K562 (cell line): ENCODE measurements at regions not wholly inside any gene's neighbourhood (a gene's known extent, or its start where the extent isn't known, plus 50 kb on each side); places are given as distances from the start of the nearest gene placed in this dataset.
A peak's percentile ranks its signal among the peaks of the same experiment; 100 is the strongest.

ENCODE experiments used
- CBFA2T2 ChIP-seq: fragments of 450-650 bp; conservative IDR thresholded peaks from 2 replicates; pipeline ENCODE4 v1.6.1; 2017; ENCODE audit warnings: mild to moderate bottlenecking
- CCNT2 ChIP-seq: IDR thresholded peaks from 2 replicates; pipeline ENCODE4 v1.6.1; 2011; ENCODE audit warnings: borderline replicate concordance, low read depth, mild to moderate bottlenecking, moderate library complexity, mixed read lengths, low read length; ENCODE audit not compliant: insufficient read length; ENCODE audit errors: extremely low read depth
- CTCFL ChIP-seq: IDR thresholded peaks from 2 replicates; pipeline ENCODE4 v1.6.1; 2011; ENCODE audit warnings: borderline replicate concordance, low read depth, mild to moderate bottlenecking, moderate library complexity, low read length; ENCODE audit not compliant: insufficient read depth, poor library complexity, severe bottlenecking
- DLX4 ChIP-seq: fragments of 250-450 bp; sonication (Bioruptor Pico); IDR thresholded peaks from 2 replicates; pipeline ENCODE4 v1.6.1; 2021; ENCODE audit warnings: mild to moderate bottlenecking
- HMG20A ChIP-seq: fragments of 450-650 bp; formaldehyde crosslinking; conservative IDR thresholded peaks from 2 replicates; pipeline ENCODE4 v1.4.0; 2020; ENCODE audit warnings: mild to moderate bottlenecking, mixed read lengths
- MTA1 ChIP-seq: fragments of 450-650 bp; IDR thresholded peaks from 2 replicates; pipeline ENCODE4 v1.6.1; 2017; ENCODE audit warnings: borderline replicate concordance
- NEUROD1 ChIP-seq: fragments of 150-350 bp; IDR thresholded peaks from 2 replicates; pipeline ENCODE4 v1.6.1; 2014; ENCODE audit warnings: borderline replicate concordance, low read length, low read depth; ENCODE audit not compliant: partially characterized antibody
- PML ChIP-seq: IDR thresholded peaks from 2 replicates; pipeline ENCODE4 v1.6.1; 2012; ENCODE audit warnings: low read length, inconsistent platforms
- RBM15 ChIP-seq: fragments of 200-400 bp; formaldehyde crosslinking; IDR thresholded peaks from 2 replicates; pipeline ENCODE4 v1.6.1; 2018; ENCODE audit warnings: mild to moderate bottlenecking, low read length, moderate library complexity; ENCODE audit not compliant: insufficient read depth
- RBM22 ChIP-seq: fragments of 200-400 bp; formaldehyde crosslinking; IDR thresholded peaks from 2 replicates; pipeline ENCODE4 v1.6.1; 2018; ENCODE audit warnings: low read length, low read depth; ENCODE audit not compliant: poor library complexity, severe bottlenecking
- RBM25 ChIP-seq: fragments of 200-400 bp; formaldehyde crosslinking; IDR thresholded peaks from 2 replicates; pipeline ENCODE4 v1.6.1; 2018; ENCODE audit warnings: low read length, low read depth, moderate library complexity; ENCODE audit not compliant: severe bottlenecking
- SAFB2 ChIP-seq: fragments of 200-400 bp; formaldehyde crosslinking; IDR thresholded peaks from 2 replicates; pipeline ENCODE4 v1.6.1; 2018; ENCODE audit warnings: borderline replicate concordance, low read length, low read depth, moderate library complexity; ENCODE audit not compliant: severe bottlenecking
- SMAD4 ChIP-seq: fragments of 250-450 bp; sonication (Bioruptor Pico); conservative IDR thresholded peaks from 2 replicates; pipeline ENCODE4 v1.8.0; 2021; ENCODE audit warnings: inconsistent platforms, mild to moderate bottlenecking, moderate library complexity
- ZNF174 ChIP-seq: fragments of 250-450 bp; sonication (Bioruptor Pico); IDR thresholded peaks from 2 replicates; pipeline ENCODE4 v1.4.0; 2020; ENCODE audit warnings: mild to moderate bottlenecking
- ZNF589 ChIP-seq: fragments of 200-800 bp; sonication (Bioruptor generic); IDR thresholded peaks from 2 replicates; pipeline ENCODE4 v1.6.1; 2016; ENCODE audit warnings: low read depth, missing genetic modification characterization, missing compliant biosample characterization
- ZNF644 ChIP-seq: fragments of 200-800 bp; sonication (Bioruptor generic); IDR thresholded peaks from 2 replicates; pipeline ENCODE4 v1.6.1; 2016; ENCODE audit warnings: low read depth, missing genetic modification characterization, missing compliant biosample characterization
- ZNF764 ChIP-seq: fragments of 250-450 bp; sonication (Bioruptor Pico); IDR thresholded peaks from 2 replicates; pipeline ENCODE4 v1.4.0; 2020; ENCODE audit warnings: low read depth, mild to moderate bottlenecking, moderate library complexity
- TF ChIP-seq, protein P1 (sequence below), 2 experiments: fragments of 450-650 bp; IDR thresholded peaks; 2 replicates each; pipeline ENCODE4 v1.6.1; 2018; ENCODE audit warnings: mild to moderate bottlenecking in 2 of 2, low read depth in 1 of 2; ENCODE audit not compliant: partially characterized antibody in 2 of 2
- TF ChIP-seq, protein P2 (sequence below): fragments of 450-650 bp; IDR thresholded peaks from 2 replicates; pipeline ENCODE4 v1.6.1; 2017; ENCODE audit warnings: mild to moderate bottlenecking, moderate library complexity

DNA sequence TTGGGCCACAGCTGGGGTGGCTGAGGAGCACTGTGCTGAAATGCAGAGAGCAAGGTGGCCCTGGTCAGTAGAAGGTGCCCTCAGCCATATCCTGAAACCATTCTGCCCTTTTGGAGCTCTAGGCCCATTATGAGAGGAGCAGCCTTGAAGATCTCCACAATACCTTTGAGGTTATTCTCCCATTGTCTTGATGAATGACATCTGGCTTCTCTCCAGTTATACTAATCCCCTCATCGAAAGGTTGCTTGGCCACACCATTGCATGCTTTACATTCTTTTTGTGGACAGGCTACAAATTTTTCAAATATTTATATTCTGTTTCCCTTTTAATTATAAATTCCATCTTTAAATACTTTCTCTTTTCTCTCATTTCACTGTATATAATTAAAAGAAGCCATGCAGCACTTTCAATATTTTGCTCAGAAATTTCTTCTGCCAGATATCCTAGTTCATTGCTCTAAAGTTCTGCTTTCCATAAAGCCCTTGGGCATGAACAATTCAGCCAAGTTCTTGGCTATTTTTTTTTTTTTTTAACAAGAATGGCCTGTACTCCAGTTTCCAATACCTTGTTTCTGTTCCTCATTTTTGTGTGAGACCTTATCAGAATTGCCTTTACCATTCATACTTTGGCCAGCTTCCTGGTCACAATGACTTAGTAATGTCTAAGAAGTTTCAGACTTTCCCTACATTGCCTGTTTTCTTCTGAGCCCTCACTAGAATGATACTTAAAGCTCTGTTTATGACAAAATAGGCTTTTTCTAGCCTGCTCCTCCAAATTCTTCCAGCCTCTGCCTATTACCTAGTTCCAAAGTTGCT is 138.9 kb upstream of the SGO1 start (continued):
- TF ChIP-seq, protein P1, sequence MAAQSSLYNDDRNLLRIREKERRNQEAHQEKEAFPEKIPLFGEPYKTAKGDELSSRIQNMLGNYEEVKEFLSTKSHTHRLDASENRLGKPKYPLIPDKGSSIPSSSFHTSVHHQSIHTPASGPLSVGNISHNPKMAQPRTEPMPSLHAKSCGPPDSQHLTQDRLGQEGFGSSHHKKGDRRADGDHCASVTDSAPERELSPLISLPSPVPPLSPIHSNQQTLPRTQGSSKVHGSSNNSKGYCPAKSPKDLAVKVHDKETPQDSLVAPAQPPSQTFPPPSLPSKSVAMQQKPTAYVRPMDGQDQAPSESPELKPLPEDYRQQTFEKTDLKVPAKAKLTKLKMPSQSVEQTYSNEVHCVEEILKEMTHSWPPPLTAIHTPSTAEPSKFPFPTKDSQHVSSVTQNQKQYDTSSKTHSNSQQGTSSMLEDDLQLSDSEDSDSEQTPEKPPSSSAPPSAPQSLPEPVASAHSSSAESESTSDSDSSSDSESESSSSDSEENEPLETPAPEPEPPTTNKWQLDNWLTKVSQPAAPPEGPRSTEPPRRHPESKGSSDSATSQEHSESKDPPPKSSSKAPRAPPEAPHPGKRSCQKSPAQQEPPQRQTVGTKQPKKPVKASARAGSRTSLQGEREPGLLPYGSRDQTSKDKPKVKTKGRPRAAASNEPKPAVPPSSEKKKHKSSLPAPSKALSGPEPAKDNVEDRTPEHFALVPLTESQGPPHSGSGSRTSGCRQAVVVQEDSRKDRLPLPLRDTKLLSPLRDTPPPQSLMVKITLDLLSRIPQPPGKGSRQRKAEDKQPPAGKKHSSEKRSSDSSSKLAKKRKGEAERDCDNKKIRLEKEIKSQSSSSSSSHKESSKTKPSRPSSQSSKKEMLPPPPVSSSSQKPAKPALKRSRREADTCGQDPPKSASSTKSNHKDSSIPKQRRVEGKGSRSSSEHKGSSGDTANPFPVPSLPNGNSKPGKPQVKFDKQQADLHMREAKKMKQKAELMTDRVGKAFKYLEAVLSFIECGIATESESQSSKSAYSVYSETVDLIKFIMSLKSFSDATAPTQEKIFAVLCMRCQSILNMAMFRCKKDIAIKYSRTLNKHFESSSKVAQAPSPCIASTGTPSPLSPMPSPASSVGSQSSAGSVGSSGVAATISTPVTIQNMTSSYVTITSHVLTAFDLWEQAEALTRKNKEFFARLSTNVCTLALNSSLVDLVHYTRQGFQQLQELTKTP (IDR thresholded peaks at IDR 0.05; ENCODE audit: low read depth in 1 of 2, partially characterized antibody in 2 of 2): peak in 1 of 2 experiments; percentile 53
- TF ChIP-seq CBFA2T2 (no peak), RBM22 (no peak), RBM15 (no peak), HMG20A (CRISPR knock-in tag) (no peak), ZNF589 (CRISPR knock-in tag) (0 out of 2 replicates have a peak, but pooled peaks have one; percentile 24), RBM25 (no peak), NEUROD1 (no peak), ZNF644 (no peak), PML (no peak), ZNF174 (CRISPR knock-in tag) (no peak), CTCFL (no peak), ZNF764 (CRISPR knock-in tag) (no peak), MTA1 (no peak), CCNT2 (no peak), DLX4 (CRISPR knock-in tag) (no peak), SMAD4 (CRISPR knock-in tag) (0 out of 2 replicates have a peak, but pooled peaks have one; percentile 17), SAFB2 (no peak)
- TF ChIP-seq, protein P2, sequence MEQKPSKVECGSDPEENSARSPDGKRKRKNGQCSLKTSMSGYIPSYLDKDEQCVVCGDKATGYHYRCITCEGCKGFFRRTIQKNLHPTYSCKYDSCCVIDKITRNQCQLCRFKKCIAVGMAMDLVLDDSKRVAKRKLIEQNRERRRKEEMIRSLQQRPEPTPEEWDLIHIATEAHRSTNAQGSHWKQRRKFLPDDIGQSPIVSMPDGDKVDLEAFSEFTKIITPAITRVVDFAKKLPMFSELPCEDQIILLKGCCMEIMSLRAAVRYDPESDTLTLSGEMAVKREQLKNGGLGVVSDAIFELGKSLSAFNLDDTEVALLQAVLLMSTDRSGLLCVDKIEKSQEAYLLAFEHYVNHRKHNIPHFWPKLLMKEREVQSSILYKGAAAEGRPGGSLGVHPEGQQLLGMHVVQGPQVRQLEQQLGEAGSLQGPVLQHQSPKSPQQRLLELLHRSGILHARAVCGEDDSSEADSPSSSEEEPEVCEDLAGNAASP: no peak
